ENCODE measurements at regions not wholly inside any gene's neighbourhood (a gene's known extent, or its start where the extent isn't known, plus 50 kb on each side); places are given as distances from the start of the nearest gene placed in this dataset.

DNA sequence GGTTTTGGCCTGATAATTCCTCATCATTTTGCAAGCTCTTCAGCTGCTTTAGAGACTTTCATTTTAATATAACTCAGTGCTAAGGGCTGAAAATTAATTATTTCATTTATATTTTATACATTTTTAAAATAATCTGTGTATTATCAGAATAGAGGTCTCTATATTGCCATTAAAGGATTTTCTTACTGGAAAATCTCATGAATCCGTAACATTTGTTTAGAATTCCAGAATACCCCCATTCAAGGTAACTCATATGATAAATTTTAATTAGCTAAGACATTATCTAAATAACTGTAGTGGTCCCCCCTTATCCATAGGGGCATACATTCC lies 51.6 kb downstream of the BMAL2 start:
- TF ChIP-seq, protein P1, sequence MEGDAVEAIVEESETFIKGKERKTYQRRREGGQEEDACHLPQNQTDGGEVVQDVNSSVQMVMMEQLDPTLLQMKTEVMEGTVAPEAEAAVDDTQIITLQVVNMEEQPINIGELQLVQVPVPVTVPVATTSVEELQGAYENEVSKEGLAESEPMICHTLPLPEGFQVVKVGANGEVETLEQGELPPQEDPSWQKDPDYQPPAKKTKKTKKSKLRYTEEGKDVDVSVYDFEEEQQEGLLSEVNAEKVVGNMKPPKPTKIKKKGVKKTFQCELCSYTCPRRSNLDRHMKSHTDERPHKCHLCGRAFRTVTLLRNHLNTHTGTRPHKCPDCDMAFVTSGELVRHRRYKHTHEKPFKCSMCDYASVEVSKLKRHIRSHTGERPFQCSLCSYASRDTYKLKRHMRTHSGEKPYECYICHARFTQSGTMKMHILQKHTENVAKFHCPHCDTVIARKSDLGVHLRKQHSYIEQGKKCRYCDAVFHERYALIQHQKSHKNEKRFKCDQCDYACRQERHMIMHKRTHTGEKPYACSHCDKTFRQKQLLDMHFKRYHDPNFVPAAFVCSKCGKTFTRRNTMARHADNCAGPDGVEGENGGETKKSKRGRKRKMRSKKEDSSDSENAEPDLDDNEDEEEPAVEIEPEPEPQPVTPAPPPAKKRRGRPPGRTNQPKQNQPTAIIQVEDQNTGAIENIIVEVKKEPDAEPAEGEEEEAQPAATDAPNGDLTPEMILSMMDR (IDR thresholded peaks at IDR 0.05; ENCODE audit: low read depth, low read length, missing input control): no peak
- TF ChIP-seq, protein P2, sequence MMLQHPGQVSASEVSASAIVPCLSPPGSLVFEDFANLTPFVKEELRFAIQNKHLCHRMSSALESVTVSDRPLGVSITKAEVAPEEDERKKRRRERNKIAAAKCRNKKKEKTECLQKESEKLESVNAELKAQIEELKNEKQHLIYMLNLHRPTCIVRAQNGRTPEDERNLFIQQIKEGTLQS (IDR thresholded peaks at IDR 0.05): no peak
- TF ChIP-seq, protein P3, sequence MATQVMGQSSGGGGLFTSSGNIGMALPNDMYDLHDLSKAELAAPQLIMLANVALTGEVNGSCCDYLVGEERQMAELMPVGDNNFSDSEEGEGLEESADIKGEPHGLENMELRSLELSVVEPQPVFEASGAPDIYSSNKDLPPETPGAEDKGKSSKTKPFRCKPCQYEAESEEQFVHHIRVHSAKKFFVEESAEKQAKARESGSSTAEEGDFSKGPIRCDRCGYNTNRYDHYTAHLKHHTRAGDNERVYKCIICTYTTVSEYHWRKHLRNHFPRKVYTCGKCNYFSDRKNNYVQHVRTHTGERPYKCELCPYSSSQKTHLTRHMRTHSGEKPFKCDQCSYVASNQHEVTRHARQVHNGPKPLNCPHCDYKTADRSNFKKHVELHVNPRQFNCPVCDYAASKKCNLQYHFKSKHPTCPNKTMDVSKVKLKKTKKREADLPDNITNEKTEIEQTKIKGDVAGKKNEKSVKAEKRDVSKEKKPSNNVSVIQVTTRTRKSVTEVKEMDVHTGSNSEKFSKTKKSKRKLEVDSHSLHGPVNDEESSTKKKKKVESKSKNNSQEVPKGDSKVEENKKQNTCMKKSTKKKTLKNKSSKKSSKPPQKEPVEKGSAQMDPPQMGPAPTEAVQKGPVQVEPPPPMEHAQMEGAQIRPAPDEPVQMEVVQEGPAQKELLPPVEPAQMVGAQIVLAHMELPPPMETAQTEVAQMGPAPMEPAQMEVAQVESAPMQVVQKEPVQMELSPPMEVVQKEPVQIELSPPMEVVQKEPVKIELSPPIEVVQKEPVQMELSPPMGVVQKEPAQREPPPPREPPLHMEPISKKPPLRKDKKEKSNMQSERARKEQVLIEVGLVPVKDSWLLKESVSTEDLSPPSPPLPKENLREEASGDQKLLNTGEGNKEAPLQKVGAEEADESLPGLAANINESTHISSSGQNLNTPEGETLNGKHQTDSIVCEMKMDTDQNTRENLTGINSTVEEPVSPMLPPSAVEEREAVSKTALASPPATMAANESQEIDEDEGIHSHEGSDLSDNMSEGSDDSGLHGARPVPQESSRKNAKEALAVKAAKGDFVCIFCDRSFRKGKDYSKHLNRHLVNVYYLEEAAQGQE (IDR thresholded peaks at IDR 0.05): no peak
- TF ChIP-seq RAD21 (IDR thresholded peaks at IDR 0.05) (no peak), SP1 (IDR thresholded peaks at IDR 0.05) (no peak)

All from liver (tissue), 3 donors.